ENCODE measurements at regions not wholly inside any gene's neighbourhood (a gene's known extent, or its start where the extent isn't known, plus 50 kb on each side); places are given as distances from the start of the nearest gene placed in this dataset.

DNA sequence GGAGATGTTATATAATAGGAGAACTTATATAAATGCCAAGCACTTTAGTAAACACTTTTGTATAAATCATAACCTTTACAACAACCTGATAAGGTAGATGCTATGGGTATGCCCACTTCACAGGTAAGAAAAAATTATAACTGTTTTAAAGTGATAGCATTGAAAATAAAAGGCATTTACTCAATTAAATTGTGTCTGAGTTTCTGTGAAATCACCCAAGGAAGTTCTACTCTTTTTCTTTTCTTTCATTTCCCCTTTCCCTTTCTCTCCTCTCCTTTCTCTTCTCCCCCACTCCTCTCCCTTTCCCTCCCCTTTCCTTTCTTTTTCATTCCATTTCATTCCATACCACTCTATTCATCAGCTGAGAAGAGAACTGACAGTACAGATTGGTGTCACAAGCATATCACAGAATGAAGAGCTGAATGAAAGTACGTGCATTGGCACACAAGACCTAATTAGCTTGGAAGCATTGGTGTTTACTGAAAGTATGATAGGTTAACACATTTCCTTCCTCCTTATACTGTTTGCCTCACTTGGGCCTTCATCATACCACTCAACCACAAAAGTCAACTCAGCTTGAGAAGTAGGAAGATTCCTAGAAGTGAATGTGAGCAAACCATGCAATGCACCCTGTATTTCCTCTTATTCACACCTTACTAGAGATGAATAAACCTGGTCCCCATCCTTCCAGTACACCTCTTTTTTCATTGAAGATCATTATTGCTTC is 117.9 kb upstream of the AGR3 start:
- no peaks in the 10 kb centered on the region for H3K36me3 ChIP-seq (ENCODE audit: insufficient read depth)
- no peak overlapping the region for H2AFZ ChIP-seq (ENCODE audit: low read depth)
- no peaks in the 10 kb centered on the region for H3K4me1 ChIP-seq (ENCODE audit: low read depth, poor library complexity, severe bottlenecking)
- no peak overlapping the region for H3K4me3 ChIP-seq (IDR thresholded peaks at IDR 0.05; ENCODE audit: insufficient read depth, low read depth, low read length)
- no peaks in the 10 kb centered on the region for H4K20me1 ChIP-seq (ENCODE audit: insufficient read depth)
- no peak overlapping the region for H3K27ac ChIP-seq
- no peak for TF ChIP-seq CTCF (conservative IDR thresholded peaks at IDR 0.05; ENCODE audit: low read depth, low read length)
- H3K4me2 ChIP-seq, result no peak overlapping the region
- no peaks in the 10 kb centered on the region for H3K27me3 ChIP-seq (ENCODE audit: insufficient read depth, low read depth)
- no peak overlapping the region for H3K9ac ChIP-seq
- H3K79me2 ChIP-seq (ENCODE audit: insufficient read depth, low read depth), result no peaks in the 10 kb centered on the region

DNA sequence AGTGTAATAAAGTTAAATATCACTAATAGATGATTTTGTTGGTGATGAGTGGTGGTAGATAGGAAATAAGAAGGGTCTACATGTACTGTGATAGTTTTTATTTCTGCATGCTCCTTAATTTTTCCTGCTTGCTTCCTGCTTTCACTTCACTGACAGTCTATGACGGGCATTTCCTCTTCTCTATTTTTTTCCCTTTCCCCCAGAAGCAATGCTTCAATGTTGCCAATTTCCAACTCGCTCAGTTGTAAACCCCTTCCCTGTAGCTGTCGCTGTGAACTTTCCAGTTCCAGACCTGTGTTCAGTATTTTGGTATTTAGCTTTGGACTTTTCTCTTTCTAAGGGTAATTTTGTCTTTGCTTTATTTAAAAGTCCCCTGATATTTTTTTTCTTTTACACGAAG is 123.5 kb upstream of the AGR3 start:
- no peaks in the 10 kb centered on the region for H3K36me3 ChIP-seq (ENCODE audit: insufficient read depth)

GRCh38 chr7:17007841-17008240 is 126.1 kb upstream of the AGR3 start:
- H3K9ac ChIP-seq, result no peak overlapping the region
- H3K4me1 ChIP-seq (ENCODE audit: low read depth, poor library complexity, severe bottlenecking), result no peaks in the 10 kb centered on the region
- H4K20me1 ChIP-seq (ENCODE audit: insufficient read depth), result no peaks in the 10 kb centered on the region
- H3K79me2 ChIP-seq (ENCODE audit: insufficient read depth, low read depth), result no peaks in the 10 kb centered on the region
- no peak overlapping the region for H2AFZ ChIP-seq (ENCODE audit: low read depth)
- no peak overlapping the region for H3K4me3 ChIP-seq (IDR thresholded peaks at IDR 0.05; ENCODE audit: insufficient read depth, low read depth, low read length)
- no peak overlapping the region for H3K4me2 ChIP-seq
- no peak overlapping the region for H3K27ac ChIP-seq
- H3K27me3 ChIP-seq (ENCODE audit: insufficient read depth, low read depth), result no peaks in the 10 kb centered on the region
- H3K36me3 ChIP-seq (ENCODE audit: insufficient read depth), result no peaks in the 10 kb centered on the region
- no peak for TF ChIP-seq CTCF (conservative IDR thresholded peaks at IDR 0.05; ENCODE audit: low read depth, low read length)

More for the DNA sequence above, 123.5 kb upstream of the AGR3 start:
- H3K4me2 ChIP-seq, result no peak overlapping the region
- no peak overlapping the region for H3K27ac ChIP-seq
- no peaks in the 10 kb centered on the region for H3K79me2 ChIP-seq (ENCODE audit: insufficient read depth, low read depth)
- no peaks in the 10 kb centered on the region for H3K27me3 ChIP-seq (ENCODE audit: insufficient read depth, low read depth)
- H3K4me1 ChIP-seq (ENCODE audit: low read depth, poor library complexity, severe bottlenecking), result no peaks in the 10 kb centered on the region
- no peak overlapping the region for H2AFZ ChIP-seq (ENCODE audit: low read depth)
- no peak overlapping the region for H3K9ac ChIP-seq
- H3K4me3 ChIP-seq (IDR thresholded peaks at IDR 0.05; ENCODE audit: insufficient read depth, low read depth, low read length), result no peak overlapping the region
- no peaks in the 10 kb centered on the region for H4K20me1 ChIP-seq (ENCODE audit: insufficient read depth)
- no peak for TF ChIP-seq CTCF (conservative IDR thresholded peaks at IDR 0.05; ENCODE audit: low read depth, low read length)

DNA sequence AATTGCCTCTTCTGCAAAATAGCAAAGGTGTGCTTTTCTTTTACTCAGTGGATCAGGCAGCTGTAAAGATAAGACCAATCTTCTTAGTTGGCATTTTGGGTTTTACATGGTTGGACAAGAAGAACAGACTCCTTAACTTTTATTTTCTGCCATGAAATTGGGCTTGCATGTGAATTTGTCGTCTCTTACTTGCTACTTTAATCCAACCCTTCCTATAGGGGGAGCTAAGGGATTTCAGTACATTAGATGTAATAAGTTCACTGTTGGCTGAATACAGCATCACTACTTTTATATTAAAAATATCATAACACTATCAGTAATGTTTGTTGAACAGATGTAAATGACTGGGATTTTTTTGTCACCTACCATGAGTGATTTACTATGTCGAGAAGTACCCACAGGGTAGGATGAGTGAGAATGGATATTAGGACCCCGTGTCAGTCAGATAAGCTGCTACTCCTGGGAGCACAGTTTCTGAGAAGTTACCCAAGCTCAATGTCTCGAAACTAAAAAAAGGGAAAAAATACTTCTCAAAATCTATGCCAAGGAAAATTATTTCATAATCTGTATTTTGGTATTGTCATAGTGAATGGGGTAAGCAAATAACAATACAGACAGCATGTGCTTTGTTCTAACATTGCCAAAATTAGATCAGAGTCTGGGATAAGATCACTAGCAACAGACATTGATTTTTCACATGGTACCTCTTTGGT is 127.4 kb upstream of the AGR3 start:
- Histone ChIP-seq H3K27me3 (ENCODE audit: insufficient read depth, low read depth) (no peaks in the 10 kb centered on the region), H3K4me1 (ENCODE audit: low read depth, poor library complexity, severe bottlenecking) (no peaks in the 10 kb centered on the region), H3K9ac (no peak overlapping the region), H4K20me1 (ENCODE audit: insufficient read depth) (no peaks in the 10 kb centered on the region), H3K36me3 (ENCODE audit: insufficient read depth) (no peaks in the 10 kb centered on the region), H3K79me2 (ENCODE audit: insufficient read depth, low read depth) (no peaks in the 10 kb centered on the region), H3K27ac (no peak overlapping the region), H2AFZ (ENCODE audit: low read depth) (no peak overlapping the region), H3K4me3 (IDR thresholded peaks at IDR 0.05; ENCODE audit: insufficient read depth, low read depth, low read length) (no peak overlapping the region), H3K4me2 (no peak overlapping the region)
- no peak for TF ChIP-seq CTCF (conservative IDR thresholded peaks at IDR 0.05; ENCODE audit: low read depth, low read length)
